ENCODE measurements at regions not wholly inside any gene's neighbourhood (a gene's known extent, or its start where the extent isn't known, plus 50 kb on each side); places are given as distances from the start of the nearest gene placed in this dataset.

GRCh38 chr6:21457647-21458046, 135.9 kb upstream of the SOX4 start:
- TF ChIP-seq CTCF (IDR thresholded peaks at IDR 0.05) = no peak
- no peak for TF ChIP-seq EZH2 (IDR thresholded peaks at IDR 0.05; ENCODE audit: borderline replicate concordance, insufficient read depth, low read depth, low read length, poor library complexity, severe bottlenecking)

Data from B cell (primary cell).